ENCODE measurements at regions not wholly inside any gene's neighbourhood (a gene's known extent, or its start where the extent isn't known, plus 50 kb on each side); places are given as distances from the start of the nearest gene placed in this dataset.

DNA sequence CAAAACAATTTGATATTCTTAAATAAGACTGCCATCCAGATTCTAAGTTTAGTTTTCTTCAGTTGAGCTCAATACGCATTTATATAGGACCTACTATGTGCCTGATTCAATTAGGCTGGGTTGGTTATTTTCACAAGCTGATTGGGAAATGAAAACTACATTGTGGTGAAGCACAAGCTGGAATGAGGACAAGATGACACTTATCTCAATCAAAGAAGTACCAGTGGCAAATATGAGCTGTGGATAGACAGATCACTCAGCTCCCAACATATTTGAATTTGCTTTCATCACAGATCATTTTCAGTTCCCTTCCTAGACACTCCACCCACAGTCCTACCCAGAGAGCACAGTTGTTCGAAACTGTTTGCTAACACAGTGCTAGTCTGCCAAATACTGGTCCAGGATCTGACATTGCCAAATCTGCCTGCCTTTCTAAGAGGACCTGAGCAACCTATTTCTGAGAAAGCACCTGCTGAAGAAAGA lies 74.7 kb downstream of the LLPH start:
- TF ChIP-seq ZNF138 (tag by site-specific recombination; IDR thresholded peaks at IDR 0.05; ENCODE audit: borderline replicate concordance) (no peak), ZNF324 (tag by site-specific recombination; IDR thresholded peaks at IDR 0.05) (no peak), ZNF561 (tag by site-specific recombination; IDR thresholded peaks at IDR 0.05; ENCODE audit: borderline replicate concordance) (no peak), TCF7L2 (IDR thresholded peaks at IDR 0.05; ENCODE audit: borderline replicate concordance, low read depth, low read length) (no peak)
- TF ChIP-seq, protein P1, sequence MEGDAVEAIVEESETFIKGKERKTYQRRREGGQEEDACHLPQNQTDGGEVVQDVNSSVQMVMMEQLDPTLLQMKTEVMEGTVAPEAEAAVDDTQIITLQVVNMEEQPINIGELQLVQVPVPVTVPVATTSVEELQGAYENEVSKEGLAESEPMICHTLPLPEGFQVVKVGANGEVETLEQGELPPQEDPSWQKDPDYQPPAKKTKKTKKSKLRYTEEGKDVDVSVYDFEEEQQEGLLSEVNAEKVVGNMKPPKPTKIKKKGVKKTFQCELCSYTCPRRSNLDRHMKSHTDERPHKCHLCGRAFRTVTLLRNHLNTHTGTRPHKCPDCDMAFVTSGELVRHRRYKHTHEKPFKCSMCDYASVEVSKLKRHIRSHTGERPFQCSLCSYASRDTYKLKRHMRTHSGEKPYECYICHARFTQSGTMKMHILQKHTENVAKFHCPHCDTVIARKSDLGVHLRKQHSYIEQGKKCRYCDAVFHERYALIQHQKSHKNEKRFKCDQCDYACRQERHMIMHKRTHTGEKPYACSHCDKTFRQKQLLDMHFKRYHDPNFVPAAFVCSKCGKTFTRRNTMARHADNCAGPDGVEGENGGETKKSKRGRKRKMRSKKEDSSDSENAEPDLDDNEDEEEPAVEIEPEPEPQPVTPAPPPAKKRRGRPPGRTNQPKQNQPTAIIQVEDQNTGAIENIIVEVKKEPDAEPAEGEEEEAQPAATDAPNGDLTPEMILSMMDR (tag by site-specific recombination; IDR thresholded peaks at IDR 0.05), result no peak
- TF ChIP-seq, protein P2, sequence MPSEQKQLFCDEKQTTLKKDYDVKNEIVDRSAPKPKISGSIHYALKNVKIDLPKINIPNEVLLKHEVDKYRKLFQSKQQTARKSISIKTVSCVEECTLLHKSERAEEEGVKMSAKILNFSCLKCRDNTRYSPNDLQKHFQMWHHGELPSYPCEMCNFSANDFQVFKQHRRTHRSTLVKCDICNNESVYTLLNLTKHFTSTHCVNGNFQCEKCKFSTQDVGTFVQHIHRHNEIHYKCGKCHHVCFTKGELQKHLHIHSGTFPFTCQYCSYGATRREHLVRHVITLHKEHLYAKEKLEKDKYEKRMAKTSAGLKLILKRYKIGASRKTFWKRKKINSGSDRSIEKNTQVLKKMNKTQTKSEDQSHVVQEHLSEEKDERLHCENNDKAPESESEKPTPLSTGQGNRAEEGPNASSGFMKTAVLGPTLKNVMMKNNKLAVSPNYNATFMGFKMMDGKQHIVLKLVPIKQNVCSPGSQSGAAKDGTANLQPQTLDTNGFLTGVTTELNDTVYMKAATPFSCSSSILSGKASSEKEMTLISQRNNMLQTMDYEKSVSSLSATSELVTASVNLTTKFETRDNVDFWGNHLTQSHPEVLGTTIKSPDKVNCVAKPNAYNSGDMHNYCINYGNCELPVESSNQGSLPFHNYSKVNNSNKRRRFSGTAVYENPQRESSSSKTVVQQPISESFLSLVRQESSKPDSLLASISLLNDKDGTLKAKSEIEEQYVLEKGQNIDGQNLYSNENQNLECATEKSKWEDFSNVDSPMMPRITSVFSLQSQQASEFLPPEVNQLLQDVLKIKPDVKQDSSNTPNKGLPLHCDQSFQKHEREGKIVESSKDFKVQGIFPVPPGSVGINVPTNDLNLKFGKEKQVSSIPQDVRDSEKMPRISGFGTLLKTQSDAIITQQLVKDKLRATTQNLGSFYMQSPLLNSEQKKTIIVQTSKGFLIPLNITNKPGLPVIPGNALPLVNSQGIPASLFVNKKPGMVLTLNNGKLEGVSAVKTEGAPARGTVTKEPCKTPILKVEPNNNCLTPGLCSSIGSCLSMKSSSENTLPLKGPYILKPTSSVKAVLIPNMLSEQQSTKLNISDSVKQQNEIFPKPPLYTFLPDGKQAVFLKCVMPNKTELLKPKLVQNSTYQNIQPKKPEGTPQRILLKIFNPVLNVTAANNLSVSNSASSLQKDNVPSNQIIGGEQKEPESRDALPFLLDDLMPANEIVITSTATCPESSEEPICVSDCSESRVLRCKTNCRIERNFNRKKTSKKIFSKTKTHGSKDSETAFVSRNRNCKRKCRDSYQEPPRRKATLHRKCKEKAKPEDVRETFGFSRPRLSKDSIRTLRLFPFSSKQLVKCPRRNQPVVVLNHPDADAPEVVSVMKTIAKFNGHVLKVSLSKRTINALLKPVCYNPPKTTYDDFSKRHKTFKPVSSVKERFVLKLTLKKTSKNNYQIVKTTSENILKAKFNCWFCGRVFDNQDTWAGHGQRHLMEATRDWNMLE (tag by site-specific recombination; conservative IDR thresholded peaks at IDR 0.05; ENCODE audit: low read depth), result no peak
- TF ChIP-seq, protein P3, sequence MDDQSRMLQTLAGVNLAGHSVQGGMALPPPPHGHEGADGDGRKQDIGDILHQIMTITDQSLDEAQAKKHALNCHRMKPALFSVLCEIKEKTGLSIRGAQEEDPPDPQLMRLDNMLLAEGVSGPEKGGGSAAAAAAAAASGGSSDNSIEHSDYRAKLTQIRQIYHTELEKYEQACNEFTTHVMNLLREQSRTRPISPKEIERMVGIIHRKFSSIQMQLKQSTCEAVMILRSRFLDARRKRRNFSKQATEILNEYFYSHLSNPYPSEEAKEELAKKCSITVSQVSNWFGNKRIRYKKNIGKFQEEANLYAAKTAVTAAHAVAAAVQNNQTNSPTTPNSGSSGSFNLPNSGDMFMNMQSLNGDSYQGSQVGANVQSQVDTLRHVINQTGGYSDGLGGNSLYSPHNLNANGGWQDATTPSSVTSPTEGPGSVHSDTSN (CRISPR knock-in tag; IDR thresholded peaks at IDR 0.05), result no peak
